Stomach (tissue), 8 donors: ENCODE measurements at regions not wholly inside any gene's neighbourhood (a gene's known extent, or its start where the extent isn't known, plus 50 kb on each side); places are given as distances from the start of the nearest gene placed in this dataset.

Experiments used
- DNase-seq, 2 donors: peaks; one replicate each; pipeline versions ENCODE4 v3.0.0 to v3.0.0-alpha.2; 2013 to 2019
- H3K27ac ChIP-seq, 5 donors: fragments of 200-600 bp in 4 of 5; sonication (generic) in 4 of 5; one replicate each; pipeline ENCODE4 v1.5.1; 2013 to 2019; ENCODE audit warnings: mild to moderate bottlenecking in 1 of 5, moderate library complexity in 1 of 5
- H3K27me3 ChIP-seq, 3 donors: fragments of 200-600 bp; sonication (generic); one replicate each; pipeline ENCODE4 v1.5.1; 2017 to 2019; ENCODE audit warnings: mixed run types in 1 of 3
- H3K36me3 ChIP-seq, 4 donors: fragments of 200-600 bp; sonication (generic); 1 replicate in 3 of 4; 2 replicates in 1 of 4; pipeline ENCODE4 v1.5.1; 2016 to 2019
- H3K4me1 ChIP-seq, 4 donors: fragments of 200-600 bp; sonication (generic); one replicate each; pipeline ENCODE4 v1.5.1; 2016 to 2019
- H3K4me3 ChIP-seq, 4 donors: fragments of 200-600 bp; sonication (generic) in 3 of 4; one replicate each; pipeline ENCODE4 v1.5.1; 2016 to 2019; ENCODE audit warnings: mild to moderate bottlenecking in 1 of 4
- H3K9me3 ChIP-seq, 4 donors: fragments of 200-600 bp; sonication (generic); one replicate each; pipeline ENCODE4 v1.5.1; 2016 to 2019
- EP300 ChIP-seq: sonication (generic); formaldehyde crosslinking; IDR thresholded peaks from one replicate; pipeline ENCODE4 v1.6.1; 2017; ENCODE audit warnings: antibody characterized with exemption
- POLR2A ChIP-seq, 4 donors: fragments of 450-650 bp; IDR thresholded peaks; one replicate each; pipeline ENCODE4 v1.6.1; 2016; ENCODE audit warnings: antibody characterized with exemption in 4 of 4, control low read depth in 2 of 4, mild to moderate bottlenecking in 1 of 4, moderate library complexity in 1 of 4
- POLR2AphosphoS5 ChIP-seq, 3 donors: sonication (generic); formaldehyde crosslinking; IDR thresholded peaks; one replicate each; pipeline ENCODE4 v1.6.1; 2016; ENCODE audit warnings: antibody characterized with exemption in 3 of 3
- WGBS, 5 donors: extraction: QIAGEN DNeasy Blood & Tissue Kit in 3 of 5; methylation state at CpG; one replicate each; pipeline versions ENCODE4 v1.1.5 to v1.1.7; 2013 to 2018; 5-methylcytosine and 5-hydroxymethylcytosine counted together
- intact Hi-C: fragments of 100-400 bp; cut with DNase I; formaldehyde crosslinking; loops from one replicate; pipeline ENCODE4 v1.15.1; 2023; ENCODE audit warnings: low total_unique reads
- TF ChIP-seq, protein P1 (sequence below), 7 experiments: fragments of 450-650 bp in 4 of 7; fragments of 200-600 bp in 3 of 7; sonication (generic) in 3 of 7; IDR thresholded peaks; one replicate each; pipeline ENCODE4 v1.5.1; 2016 to 2019; ENCODE audit warnings: antibody characterized with exemption in 7 of 7, control low read depth in 2 of 7, mild to moderate bottlenecking in 1 of 7
- donor health status: healthy with polysubstance abuse.
- donor health status: Bipolar disorder and iron deficiency.
- donor health status: healthy.

GRCh38 chr12:111227476-111228420 is 141.1 kb downstream of the PHETA1 start:
- TF ChIP-seq POLR2A (IDR thresholded peaks at IDR 0.05) (no peak), POLR2AphosphoS5 (IDR thresholded peaks at IDR 0.05) (no peak), EP300 (no peak)
- TF ChIP-seq, protein P1, sequence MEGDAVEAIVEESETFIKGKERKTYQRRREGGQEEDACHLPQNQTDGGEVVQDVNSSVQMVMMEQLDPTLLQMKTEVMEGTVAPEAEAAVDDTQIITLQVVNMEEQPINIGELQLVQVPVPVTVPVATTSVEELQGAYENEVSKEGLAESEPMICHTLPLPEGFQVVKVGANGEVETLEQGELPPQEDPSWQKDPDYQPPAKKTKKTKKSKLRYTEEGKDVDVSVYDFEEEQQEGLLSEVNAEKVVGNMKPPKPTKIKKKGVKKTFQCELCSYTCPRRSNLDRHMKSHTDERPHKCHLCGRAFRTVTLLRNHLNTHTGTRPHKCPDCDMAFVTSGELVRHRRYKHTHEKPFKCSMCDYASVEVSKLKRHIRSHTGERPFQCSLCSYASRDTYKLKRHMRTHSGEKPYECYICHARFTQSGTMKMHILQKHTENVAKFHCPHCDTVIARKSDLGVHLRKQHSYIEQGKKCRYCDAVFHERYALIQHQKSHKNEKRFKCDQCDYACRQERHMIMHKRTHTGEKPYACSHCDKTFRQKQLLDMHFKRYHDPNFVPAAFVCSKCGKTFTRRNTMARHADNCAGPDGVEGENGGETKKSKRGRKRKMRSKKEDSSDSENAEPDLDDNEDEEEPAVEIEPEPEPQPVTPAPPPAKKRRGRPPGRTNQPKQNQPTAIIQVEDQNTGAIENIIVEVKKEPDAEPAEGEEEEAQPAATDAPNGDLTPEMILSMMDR (IDR thresholded peaks at IDR 0.05): no peak
- Histone ChIP-seq H3K4me3 (no peak overlapping the region), H3K9me3 (no peaks in the 10 kb centered on the region), H3K27ac (no peak overlapping the region), H3K36me3 (no peaks in the 10 kb centered on the region), H3K4me1 (no peaks in the 10 kb centered on the region), H3K27me3 (peaks cover 0 to 20% (median 0%) of the 10 kb centered on the region in 3 donors)
- DNase-seq: no peak
- intact Hi-C loops: no loop called here
- WGBS, 5 donors: 84 to 89% (median 84%) methylated on average over 8 to 10 of the region's 10 CpGs

- H3K36me3 ChIP-seq: no peaks in the 10 kb centered on the region
- H3K27ac ChIP-seq: no peak overlapping the region
- no peaks in the 10 kb centered on the region for H3K9me3 ChIP-seq
- intact Hi-C loops: no loop called here
- no peak overlapping the region for H3K4me3 ChIP-seq
- WGBS, 5 donors: 79 to 89% (median 89%) methylated on average over 21 of the region's 21 CpGs
- no peaks in the 10 kb centered on the region for H3K4me1 ChIP-seq
- peaks cover 0 to 20% (median 0%) of the 10 kb centered on the region in 3 donors for H3K27me3 ChIP-seq
- no peak for DNase-seq
- TF ChIP-seq EP300 (no peak), POLR2A (IDR thresholded peaks at IDR 0.05) (no peak)
- TF ChIP-seq, protein P1 (IDR thresholded peaks at IDR 0.05): no peak
Measured at GRCh38 chr12:111226680-111227079, 142.2 kb downstream of the PHETA1 start.

GRCh38 chr12:111225307-111225706 is 143.6 kb downstream of the PHETA1 start:
- DNase-seq: no peak
- Histone ChIP-seq H3K4me1 (no peaks in the 10 kb centered on the region), H3K4me3 (no peak overlapping the region), H3K27me3 (peaks cover 0 to 20% (median 0%) of the 10 kb centered on the region in 3 donors), H3K27ac (no peak overlapping the region), H3K9me3 (no peaks in the 10 kb centered on the region), H3K36me3 (no peaks in the 10 kb centered on the region)
- WGBS, 5 donors: 66 to 89% (median 78%) methylated on average over 5 to 6 of the region's 6 CpGs
- TF ChIP-seq POLR2A (IDR thresholded peaks at IDR 0.05): no peak
- TF ChIP-seq, protein P1 (IDR thresholded peaks at IDR 0.05): no peak
- no peak for TF ChIP-seq EP300
- TF ChIP-seq POLR2AphosphoS5 (IDR thresholded peaks at IDR 0.05): no peak
- intact Hi-C loops: no loop called here

- peak in 1 of 2 donors; percentile 27 for DNase-seq
- 40 to 52% (median 44%) methylated on average over 14 of the region's 14 CpGs for WGBS, 5 donors
- Histone ChIP-seq H3K27ac (no peak overlapping the region), H3K4me1 (no peaks in the 10 kb centered on the region), H3K36me3 (no peaks in the 10 kb centered on the region), H3K9me3 (no peaks in the 10 kb centered on the region), H3K4me3 (no peak overlapping the region), H3K27me3 (peaks cover 0 to 20% (median 0%) of the 10 kb centered on the region in 3 donors)
- intact Hi-C loops: no loop called here
- TF ChIP-seq, protein P1 (IDR thresholded peaks at IDR 0.05): no peak
- TF ChIP-seq EP300 (no peak), POLR2A (IDR thresholded peaks at IDR 0.05) (no peak), POLR2AphosphoS5 (IDR thresholded peaks at IDR 0.05) (no peak)
Measured at GRCh38 chr12:111224186-111225066, 144.5 kb downstream of the PHETA1 start.
